ENCODE measurements at regions not wholly inside any gene's neighbourhood (a gene's known extent, or its start where the extent isn't known, plus 50 kb on each side); places are given as distances from the start of the nearest gene placed in this dataset.

- H3K36me3 ChIP-seq (ENCODE audit: insufficient read depth, low read length): no peaks in the 10 kb centered on the region
- no peak overlapping the region for H3K27ac ChIP-seq (ENCODE audit: low read depth, low read length)
Observed at GRCh38 chr16:52316241-52316640, 230.7 kb downstream of the TOX3 start.

GRCh38 chr16:52312716-52313115 lies 234.2 kb downstream of the TOX3 start:
- no peaks in the 10 kb centered on the region for H3K9me3 ChIP-seq (ENCODE audit: low read depth, low read length)
- no peak overlapping the region for H3K27ac ChIP-seq (ENCODE audit: low read depth, low read length)
- no peaks in the 10 kb centered on the region for H3K4me1 ChIP-seq (ENCODE audit: insufficient read depth, low read length)
- H4K20me1 ChIP-seq (ENCODE audit: insufficient read depth, low read length): no peaks in the 10 kb centered on the region
- H3K27me3 ChIP-seq (ENCODE audit: insufficient read depth, low read length): no peaks in the 10 kb centered on the region
- TF ChIP-seq CTCF (IDR thresholded peaks at IDR 0.05; ENCODE audit: extremely low read depth, low read depth, low read length): no peak
- DNase-seq (ENCODE audit: insufficient read length, low spot score, missing footprints): no peak
- no peaks in the 10 kb centered on the region for H3K36me3 ChIP-seq (ENCODE audit: insufficient read depth, low read length)
- no peaks in the 10 kb centered on the region for H3K79me2 ChIP-seq (ENCODE audit: insufficient read depth, low read length)
- H3K4me3 ChIP-seq (ENCODE audit: insufficient read depth, low read length): no peak overlapping the region
- H2AFZ ChIP-seq (ENCODE audit: low read length): no peak overlapping the region
- H3K4me2 ChIP-seq (ENCODE audit: insufficient read depth, low read length): no peak overlapping the region

More at GRCh38 chr16:52316241-52316640, 230.7 kb downstream of the TOX3 start:
- Histone ChIP-seq H3K27me3 (ENCODE audit: insufficient read depth, low read length) (no peaks in the 10 kb centered on the region), H3K4me2 (ENCODE audit: insufficient read depth, low read length) (no peak overlapping the region), H3K9me3 (ENCODE audit: low read depth, low read length) (no peaks in the 10 kb centered on the region), H3K79me2 (ENCODE audit: insufficient read depth, low read length) (no peaks in the 10 kb centered on the region), H2AFZ (ENCODE audit: low read length) (no peak overlapping the region), H3K4me1 (ENCODE audit: insufficient read depth, low read length) (no peaks in the 10 kb centered on the region), H3K4me3 (ENCODE audit: insufficient read depth, low read length) (no peak overlapping the region), H4K20me1 (ENCODE audit: insufficient read depth, low read length) (no peaks in the 10 kb centered on the region)
- TF ChIP-seq CTCF (IDR thresholded peaks at IDR 0.05; ENCODE audit: extremely low read depth, low read depth, low read length): no peak
- DNase-seq (ENCODE audit: insufficient read length, low spot score, missing footprints): no peak

GRCh38 chr16:52309446-52310416 lies 237.2 kb downstream of the TOX3 start:
- no peaks in the 10 kb centered on the region for H3K9me3 ChIP-seq (ENCODE audit: low read depth, low read length)
- no peak overlapping the region for H3K27ac ChIP-seq (ENCODE audit: low read depth, low read length)
- H3K27me3 ChIP-seq (ENCODE audit: insufficient read depth, low read length): no peaks in the 10 kb centered on the region
- DNase-seq (ENCODE audit: insufficient read length, low spot score, missing footprints): no peak
- H3K36me3 ChIP-seq (ENCODE audit: insufficient read depth, low read length): no peaks in the 10 kb centered on the region
- H2AFZ ChIP-seq (ENCODE audit: low read length): no peak overlapping the region
- H3K4me2 ChIP-seq (ENCODE audit: insufficient read depth, low read length): no peak overlapping the region
- H4K20me1 ChIP-seq (ENCODE audit: insufficient read depth, low read length): no peaks in the 10 kb centered on the region
- TF ChIP-seq CTCF (IDR thresholded peaks at IDR 0.05; ENCODE audit: extremely low read depth, low read depth, low read length): no peak
- no peaks in the 10 kb centered on the region for H3K4me1 ChIP-seq (ENCODE audit: insufficient read depth, low read length)
- no peaks in the 10 kb centered on the region for H3K79me2 ChIP-seq (ENCODE audit: insufficient read depth, low read length)
- no peak overlapping the region for H3K4me3 ChIP-seq (ENCODE audit: insufficient read depth, low read length)

- no peaks in the 10 kb centered on the region for H3K79me2 ChIP-seq (ENCODE audit: insufficient read depth, low read length)
- H2AFZ ChIP-seq (ENCODE audit: low read length): no peak overlapping the region
- no peaks in the 10 kb centered on the region for H4K20me1 ChIP-seq (ENCODE audit: insufficient read depth, low read length)
- no peak overlapping the region for H3K4me3 ChIP-seq (ENCODE audit: insufficient read depth, low read length)
- no peak overlapping the region for H3K27ac ChIP-seq (ENCODE audit: low read depth, low read length)
- TF ChIP-seq CTCF (IDR thresholded peaks at IDR 0.05; ENCODE audit: extremely low read depth, low read depth, low read length): no peak
- no peak overlapping the region for H3K4me2 ChIP-seq (ENCODE audit: insufficient read depth, low read length)
- DNase-seq (ENCODE audit: insufficient read length, low spot score, missing footprints): no peak
- H3K27me3 ChIP-seq (ENCODE audit: insufficient read depth, low read length): no peaks in the 10 kb centered on the region
- H3K36me3 ChIP-seq (ENCODE audit: insufficient read depth, low read length): no peaks in the 10 kb centered on the region
- no peaks in the 10 kb centered on the region for H3K9me3 ChIP-seq (ENCODE audit: low read depth, low read length)
- no peaks in the 10 kb centered on the region for H3K4me1 ChIP-seq (ENCODE audit: insufficient read depth, low read length)
Observed at GRCh38 chr16:52308051-52308450, 238.9 kb downstream of the TOX3 start.
